ENCODE measurements at regions not wholly inside any gene's neighbourhood (a gene's known extent, or its start where the extent isn't known, plus 50 kb on each side); places are given as distances from the start of the nearest gene placed in this dataset.

DNA sequence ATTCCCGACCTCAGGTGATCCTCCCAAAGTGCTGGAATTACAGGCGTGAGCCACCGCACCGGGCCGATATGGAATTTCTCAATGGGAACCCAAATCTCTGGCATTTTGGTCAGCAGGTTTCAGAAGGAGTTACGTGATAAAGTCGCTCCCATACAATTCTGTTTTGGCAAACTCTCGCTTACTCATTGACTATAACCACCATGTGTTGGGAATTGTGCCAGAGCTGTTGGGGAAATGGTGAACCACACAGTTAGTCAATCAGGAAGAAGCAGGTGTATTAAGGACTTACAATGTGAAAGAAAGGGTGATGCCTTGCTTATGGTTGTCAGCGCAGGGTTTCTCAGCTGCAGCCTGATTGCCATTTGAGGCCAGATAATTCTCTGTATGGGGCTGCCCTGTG, 410.5 kb downstream of the QKI start:
- Histone ChIP-seq H3K4me1 (ENCODE audit: control insufficient read depth, low read length) (no peaks in the 10 kb centered on the region), H3F3A (ENCODE audit: control insufficient read depth, insufficient read depth) (no peaks in the 10 kb centered on the region), H4K20me1 (ENCODE audit: control insufficient read depth, insufficient read depth, low read depth, low read length) (no peaks in the 10 kb centered on the region), H3K4me2 (ENCODE audit: low read length) (no peak overlapping the region), H3K27ac (ENCODE audit: low read depth, low read length) (no peak overlapping the region), H3K36me3 (ENCODE audit: control insufficient read depth, low read length) (no peaks in the 10 kb centered on the region), H3K79me2 (ENCODE audit: control insufficient read depth, low read length) (no peaks in the 10 kb centered on the region), H3K4me3 (ENCODE audit: low read length) (no peak overlapping the region), H3K9me3 (ENCODE audit: control insufficient read depth, insufficient read depth, low read length) (no peaks in the 10 kb centered on the region), H3K9me2 (replicated peaks; ENCODE audit: control insufficient read depth, low read length) (no peaks in the 10 kb centered on the region), H3K27me3 (ENCODE audit: control insufficient read depth, low read length) (0 out of 2 replicates have a peak, but pooled peaks cover 4% of the 10 kb centered on the region)
- TF ChIP-seq EZH2phosphoT487 (IDR thresholded peaks at IDR 0.05; ENCODE audit: borderline replicate concordance, low read length): no peak
- TF ChIP-seq, protein P1, sequence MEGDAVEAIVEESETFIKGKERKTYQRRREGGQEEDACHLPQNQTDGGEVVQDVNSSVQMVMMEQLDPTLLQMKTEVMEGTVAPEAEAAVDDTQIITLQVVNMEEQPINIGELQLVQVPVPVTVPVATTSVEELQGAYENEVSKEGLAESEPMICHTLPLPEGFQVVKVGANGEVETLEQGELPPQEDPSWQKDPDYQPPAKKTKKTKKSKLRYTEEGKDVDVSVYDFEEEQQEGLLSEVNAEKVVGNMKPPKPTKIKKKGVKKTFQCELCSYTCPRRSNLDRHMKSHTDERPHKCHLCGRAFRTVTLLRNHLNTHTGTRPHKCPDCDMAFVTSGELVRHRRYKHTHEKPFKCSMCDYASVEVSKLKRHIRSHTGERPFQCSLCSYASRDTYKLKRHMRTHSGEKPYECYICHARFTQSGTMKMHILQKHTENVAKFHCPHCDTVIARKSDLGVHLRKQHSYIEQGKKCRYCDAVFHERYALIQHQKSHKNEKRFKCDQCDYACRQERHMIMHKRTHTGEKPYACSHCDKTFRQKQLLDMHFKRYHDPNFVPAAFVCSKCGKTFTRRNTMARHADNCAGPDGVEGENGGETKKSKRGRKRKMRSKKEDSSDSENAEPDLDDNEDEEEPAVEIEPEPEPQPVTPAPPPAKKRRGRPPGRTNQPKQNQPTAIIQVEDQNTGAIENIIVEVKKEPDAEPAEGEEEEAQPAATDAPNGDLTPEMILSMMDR (IDR thresholded peaks at IDR 0.05; ENCODE audit: low read depth, low read length, poor library complexity, severe bottlenecking): no peak

DNA sequence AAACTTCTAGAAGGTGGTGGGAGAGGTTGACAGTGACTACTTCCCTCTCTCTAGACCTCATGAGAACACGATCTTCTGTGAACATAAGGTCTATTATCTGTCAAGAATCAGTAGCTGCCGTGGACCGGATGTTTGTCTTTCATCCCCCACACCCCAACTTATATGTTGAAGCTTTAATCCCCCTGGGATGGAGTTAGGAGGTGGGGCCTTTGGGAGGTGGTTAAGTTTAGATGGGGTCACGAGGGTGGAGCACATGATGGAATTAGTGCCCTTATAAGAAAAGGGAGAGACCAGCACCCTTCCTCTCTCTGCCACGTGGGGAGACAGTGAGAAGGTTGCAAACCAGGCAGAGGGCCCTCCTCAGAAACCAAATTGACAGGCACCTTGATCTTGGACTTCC, 409.1 kb downstream of the QKI start:
- H3K9me2 ChIP-seq (replicated peaks; ENCODE audit: control insufficient read depth, low read length): no peaks in the 10 kb centered on the region
- 0 out of 2 replicates have a peak, but pooled peaks cover 4% of the 10 kb centered on the region for H3K27me3 ChIP-seq (ENCODE audit: control insufficient read depth, low read length)
- H4K20me1 ChIP-seq (ENCODE audit: control insufficient read depth, insufficient read depth, low read depth, low read length): no peaks in the 10 kb centered on the region
- no peak overlapping the region for H3K27ac ChIP-seq (ENCODE audit: low read depth, low read length)
- H3F3A ChIP-seq (ENCODE audit: control insufficient read depth, insufficient read depth): no peaks in the 10 kb centered on the region
- H3K79me2 ChIP-seq (ENCODE audit: control insufficient read depth, low read length): no peaks in the 10 kb centered on the region
- H3K4me1 ChIP-seq (ENCODE audit: control insufficient read depth, low read length): no peaks in the 10 kb centered on the region
- no peaks in the 10 kb centered on the region for H3K9me3 ChIP-seq (ENCODE audit: control insufficient read depth, insufficient read depth, low read length)
- no peak overlapping the region for H3K4me2 ChIP-seq (ENCODE audit: low read length)
- no peak overlapping the region for H3K4me3 ChIP-seq (ENCODE audit: low read length)
- TF ChIP-seq, protein P1 (IDR thresholded peaks at IDR 0.05; ENCODE audit: low read depth, low read length, poor library complexity, severe bottlenecking): no peak
- no peak for TF ChIP-seq EZH2phosphoT487 (IDR thresholded peaks at IDR 0.05; ENCODE audit: borderline replicate concordance, low read length)
- no peaks in the 10 kb centered on the region for H3K36me3 ChIP-seq (ENCODE audit: control insufficient read depth, low read length)

DNA sequence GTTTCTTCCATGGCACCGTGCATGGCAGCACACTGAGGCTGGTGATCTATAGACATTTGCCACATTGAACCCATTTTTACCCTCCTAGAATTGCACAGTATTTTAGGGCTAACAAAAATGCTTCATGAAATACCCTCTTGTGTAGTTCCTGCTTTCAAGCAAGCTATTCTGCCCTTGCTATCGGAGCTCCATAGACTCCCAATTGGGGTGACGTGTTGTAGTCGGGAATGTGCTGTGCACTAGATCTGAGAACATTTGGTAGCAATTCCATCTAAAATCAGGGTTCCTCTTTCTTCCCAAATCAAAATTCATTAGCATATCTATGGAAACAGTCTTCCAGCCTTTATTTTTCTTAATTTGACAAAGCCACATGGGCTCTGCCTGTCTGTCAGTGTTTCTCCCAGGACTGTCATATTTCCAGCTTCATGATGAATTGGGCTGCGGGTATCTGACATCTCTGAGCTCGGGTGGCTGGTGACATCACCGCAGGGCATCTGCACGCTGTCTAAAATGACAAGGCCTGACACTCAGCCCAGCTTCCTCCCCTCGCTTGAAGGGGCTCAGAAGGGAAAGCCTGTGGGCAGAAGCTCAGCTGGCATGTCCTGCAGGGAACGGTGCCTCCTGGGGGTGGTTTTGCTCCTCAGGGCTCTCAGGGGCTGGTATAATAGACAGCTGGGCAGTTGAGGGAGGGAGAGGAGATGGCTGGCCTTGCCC, 406.4 kb downstream of the QKI start:
- Histone ChIP-seq H3K27me3 (ENCODE audit: control insufficient read depth, low read length) (no peaks in the 10 kb centered on the region), H3F3A (ENCODE audit: control insufficient read depth, insufficient read depth) (no peaks in the 10 kb centered on the region), H3K36me3 (ENCODE audit: control insufficient read depth, low read length) (no peaks in the 10 kb centered on the region), H4K20me1 (ENCODE audit: control insufficient read depth, insufficient read depth, low read depth, low read length) (no peaks in the 10 kb centered on the region), H3K9me2 (replicated peaks; ENCODE audit: control insufficient read depth, low read length) (no peaks in the 10 kb centered on the region), H3K4me1 (ENCODE audit: control insufficient read depth, low read length) (no peaks in the 10 kb centered on the region), H3K27ac (ENCODE audit: low read depth, low read length) (no peak overlapping the region), H3K4me2 (ENCODE audit: low read length) (no peak overlapping the region), H3K4me3 (ENCODE audit: low read length) (no peak overlapping the region), H3K9me3 (ENCODE audit: control insufficient read depth, insufficient read depth, low read length) (no peaks in the 10 kb centered on the region), H3K79me2 (ENCODE audit: control insufficient read depth, low read length) (no peaks in the 10 kb centered on the region)
- TF ChIP-seq EZH2phosphoT487 (IDR thresholded peaks at IDR 0.05; ENCODE audit: borderline replicate concordance, low read length): no peak
- TF ChIP-seq, protein P1 (IDR thresholded peaks at IDR 0.05; ENCODE audit: low read depth, low read length, poor library complexity, severe bottlenecking): no peak
